Esophagus (tissue), 2 donors: ENCODE measurements at regions not wholly inside any gene's neighbourhood (a gene's known extent, or its start where the extent isn't known, plus 50 kb on each side); places are given as distances from the start of the nearest gene placed in this dataset.
"Not testable (repeated sequence)": the region's sequence is repeated elsewhere in the genome, so short reads cannot be mapped to it uniquely, and the experiment has no call there.

Source experiments
- H3K27ac ChIP-seq, 2 donors: one replicate each; pipeline ENCODE4 v1.5.1; 2013; ENCODE audit warnings: low read depth in 2 of 2, mild to moderate bottlenecking in 2 of 2, inconsistent platforms in 1 of 2, low read length in 1 of 2, moderate library complexity in 1 of 2
- H3K27me3 ChIP-seq, 2 donors: one replicate each; pipeline ENCODE4 v1.6.1; 2013; ENCODE audit warnings: low read length in 2 of 2, control low read depth in 1 of 2, mild to moderate bottlenecking in 1 of 2; ENCODE audit not compliant: insufficient read depth in 2 of 2, control insufficient read depth in 1 of 2
- H3K36me3 ChIP-seq, 2 donors: one replicate each; pipeline ENCODE4 v1.6.1; 2013; ENCODE audit warnings: low read length in 1 of 2; ENCODE audit not compliant: control insufficient read depth in 2 of 2, insufficient read depth in 2 of 2
- H3K4me1 ChIP-seq, 2 donors: one replicate each; pipeline ENCODE4 v1.6.1; 2013; ENCODE audit warnings: low read length in 1 of 2; ENCODE audit not compliant: control insufficient read depth in 2 of 2, insufficient read depth in 2 of 2
- H3K4me3 ChIP-seq, 2 donors: one replicate each; pipeline ENCODE4 v1.5.1; 2013; ENCODE audit warnings: low read length in 2 of 2, mild to moderate bottlenecking in 2 of 2, low read depth in 1 of 2, moderate library complexity in 1 of 2
- H3K9me3 ChIP-seq, 2 donors: one replicate each; pipeline ENCODE4 v1.6.1; 2013; ENCODE audit warnings: mild to moderate bottlenecking in 2 of 2, low read depth in 1 of 2, low read length in 1 of 2, moderate library complexity in 1 of 2; ENCODE audit not compliant: control insufficient read depth in 2 of 2, insufficient read depth in 1 of 2
- WGBS, 2 donors: extraction: QIAGEN DNeasy Blood & Tissue Kit; methylation state at CpG; one replicate each; pipeline ENCODE4 v1.1.7; 2013; 5-methylcytosine and 5-hydroxymethylcytosine counted together
- donor health status: healthy with polysubstance abuse.
- donor health status: Bipolar disorder and iron deficiency.

- not testable (repeated sequence) for H3K4me3 ChIP-seq, H3K9me3 ChIP-seq, H3K27me3 ChIP-seq, H3K27ac ChIP-seq, H3K4me1 ChIP-seq, H3K36me3 ChIP-seq
Observed at GRCh38 chr14:85077716-85078115, 452.2 kb upstream of the FLRT2 start.

DNA sequence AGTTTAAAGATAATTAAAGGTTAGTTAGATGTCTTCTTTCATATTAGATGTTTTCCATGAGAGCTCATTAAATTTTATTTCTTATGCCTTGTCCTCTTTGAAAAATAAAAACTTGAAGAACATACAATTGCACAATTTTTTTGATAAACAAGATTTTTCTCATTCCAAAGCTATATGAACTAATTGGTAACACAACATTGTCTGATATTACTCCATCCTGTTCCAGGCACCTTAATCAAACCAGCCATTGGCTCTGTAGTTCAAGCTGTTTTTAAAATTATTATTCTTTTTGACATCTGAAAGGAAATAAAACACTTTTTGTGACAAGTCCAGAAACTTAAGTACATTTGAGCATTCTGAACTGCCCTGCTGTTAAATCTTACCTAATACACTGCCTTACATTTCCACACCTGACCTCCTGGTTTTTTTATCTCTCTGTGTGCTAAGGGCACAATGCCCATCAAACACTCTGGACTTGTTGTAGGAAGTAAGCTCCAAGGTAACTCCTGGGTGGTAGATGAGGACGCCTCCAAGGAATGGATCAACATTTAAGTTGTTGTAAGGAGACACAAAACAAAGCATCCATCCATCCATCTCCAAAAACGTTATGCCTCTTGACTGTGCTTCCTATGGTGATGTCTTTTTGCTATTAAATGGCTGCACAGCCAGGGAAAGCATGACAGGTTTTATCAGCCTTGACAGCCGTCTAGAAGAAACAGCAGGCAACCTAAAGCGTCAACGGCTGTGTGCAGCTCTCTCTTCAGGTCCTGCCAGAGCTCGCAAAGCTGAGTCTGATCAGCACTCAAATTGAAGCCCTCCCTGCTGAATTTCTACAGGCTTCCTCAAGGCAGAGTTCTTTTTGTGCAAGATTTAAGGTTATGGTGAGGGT lies 449.9 kb upstream of the FLRT2 start:
- no peaks in the 10 kb centered on the region for H3K9me3 ChIP-seq
- no peak overlapping the region for H3K27ac ChIP-seq
- H3K4me3 ChIP-seq: no peak overlapping the region
- no peaks in the 10 kb centered on the region for H3K36me3 ChIP-seq
- H3K4me1 ChIP-seq: no peaks in the 10 kb centered on the region
- WGBS, 2 donors: 63 to 64% methylated on average over 6 of the region's 6 CpGs
- no peaks in the 10 kb centered on the region for H3K27me3 ChIP-seq

- H3K27me3 ChIP-seq: no peaks in the 10 kb centered on the region
- H3K27ac ChIP-seq: no peak overlapping the region
- 54 to 69% methylated on average over 1 of the region's 1 CpG for WGBS, 2 donors
- H3K36me3 ChIP-seq: no peaks in the 10 kb centered on the region
- no peak overlapping the region for H3K4me3 ChIP-seq
- H3K4me1 ChIP-seq: no peaks in the 10 kb centered on the region
- no peaks in the 10 kb centered on the region for H3K9me3 ChIP-seq
Observed at GRCh38 chr14:85084344-85084743, 445.6 kb upstream of the FLRT2 start.

DNA sequence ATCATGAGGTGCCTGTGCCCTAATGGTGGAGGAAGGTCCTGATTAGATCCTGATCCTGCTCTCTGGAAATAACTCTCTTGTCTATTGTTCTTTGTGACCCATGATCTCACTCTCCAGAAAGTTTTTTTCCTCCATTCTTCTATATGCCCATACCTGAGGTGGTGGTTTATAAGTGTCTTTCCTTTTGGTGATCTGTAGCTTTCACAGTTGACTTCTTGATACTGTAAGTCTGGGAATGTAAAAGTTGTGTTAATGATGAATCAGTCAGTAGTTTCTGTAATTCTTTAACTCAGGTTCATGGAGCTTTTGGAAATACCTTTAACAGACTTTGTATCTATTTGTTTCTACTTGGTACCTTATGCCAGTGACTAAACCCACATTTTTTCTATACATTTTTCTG lies 444.0 kb upstream of the FLRT2 start:
- H3K36me3 ChIP-seq: no peaks in the 10 kb centered on the region
- no peaks in the 10 kb centered on the region for H3K9me3 ChIP-seq
- H3K27me3 ChIP-seq: no peaks in the 10 kb centered on the region
- H3K4me1 ChIP-seq: no peaks in the 10 kb centered on the region
- no peak overlapping the region for H3K27ac ChIP-seq
- no peak overlapping the region for H3K4me3 ChIP-seq

GRCh38 chr14:85087201-85087600 lies 442.7 kb upstream of the FLRT2 start:
- H3K4me3 ChIP-seq: no peak overlapping the region
- no peaks in the 10 kb centered on the region for H3K9me3 ChIP-seq
- no peaks in the 10 kb centered on the region for H3K4me1 ChIP-seq
- no peak overlapping the region for H3K27ac ChIP-seq
- H3K27me3 ChIP-seq: no peaks in the 10 kb centered on the region
- no peaks in the 10 kb centered on the region for H3K36me3 ChIP-seq
- 58 to 69% methylated on average over 2 of the region's 2 CpGs for WGBS, 2 donors

DNA sequence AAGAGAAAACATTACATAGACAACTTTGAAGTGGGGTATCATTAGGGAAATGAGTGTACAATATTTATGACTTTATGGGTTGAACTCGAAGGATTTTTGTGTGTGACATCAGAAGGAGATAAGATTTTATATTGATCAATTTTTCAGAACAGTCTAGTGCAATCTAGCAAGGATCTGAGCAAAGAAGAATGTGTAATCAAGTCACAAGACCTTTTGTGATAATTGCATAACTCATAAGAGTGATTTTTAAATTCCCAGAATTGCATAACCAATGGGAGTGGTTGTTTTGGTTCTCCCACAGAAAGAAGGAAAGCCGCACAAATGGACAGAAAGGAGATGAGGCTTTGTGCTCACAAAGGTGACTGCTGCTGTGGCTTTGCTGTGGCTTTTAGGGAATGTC lies 441.8 kb upstream of the FLRT2 start:
- 66 to 72% methylated on average over 2 of the region's 2 CpGs for WGBS, 2 donors
- H3K9me3 ChIP-seq: no peaks in the 10 kb centered on the region
- no peaks in the 10 kb centered on the region for H3K27me3 ChIP-seq
- no peaks in the 10 kb centered on the region for H3K4me1 ChIP-seq
- H3K27ac ChIP-seq: no peak overlapping the region
- H3K4me3 ChIP-seq: no peak overlapping the region
- H3K36me3 ChIP-seq: no peaks in the 10 kb centered on the region

DNA sequence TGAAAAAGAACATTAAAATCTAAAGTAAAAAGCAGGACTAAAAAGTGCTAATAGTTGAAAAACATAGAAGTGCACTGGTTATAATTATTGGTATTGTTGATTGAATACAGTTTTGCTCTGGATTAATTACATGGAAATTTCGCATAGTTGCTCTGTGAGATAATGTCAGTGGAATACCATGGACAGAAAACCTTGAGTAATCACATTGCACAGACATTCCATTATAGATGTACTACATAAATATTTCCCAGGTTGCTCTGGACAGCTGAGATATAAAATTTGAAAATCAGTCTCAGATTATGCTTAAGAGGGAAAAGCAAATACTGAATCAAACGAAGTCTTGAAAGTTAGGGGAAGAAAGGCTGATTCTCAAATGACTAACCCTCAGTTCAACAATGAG lies 439.3 kb upstream of the FLRT2 start:
- no peak overlapping the region for H3K27ac ChIP-seq
- no peak overlapping the region for H3K4me3 ChIP-seq
- 67 to 73% methylated on average over 2 of the region's 2 CpGs for WGBS, 2 donors
- H3K36me3 ChIP-seq: no peaks in the 10 kb centered on the region
- no peaks in the 10 kb centered on the region for H3K9me3 ChIP-seq
- no peaks in the 10 kb centered on the region for H3K4me1 ChIP-seq
- no peaks in the 10 kb centered on the region for H3K27me3 ChIP-seq

DNA sequence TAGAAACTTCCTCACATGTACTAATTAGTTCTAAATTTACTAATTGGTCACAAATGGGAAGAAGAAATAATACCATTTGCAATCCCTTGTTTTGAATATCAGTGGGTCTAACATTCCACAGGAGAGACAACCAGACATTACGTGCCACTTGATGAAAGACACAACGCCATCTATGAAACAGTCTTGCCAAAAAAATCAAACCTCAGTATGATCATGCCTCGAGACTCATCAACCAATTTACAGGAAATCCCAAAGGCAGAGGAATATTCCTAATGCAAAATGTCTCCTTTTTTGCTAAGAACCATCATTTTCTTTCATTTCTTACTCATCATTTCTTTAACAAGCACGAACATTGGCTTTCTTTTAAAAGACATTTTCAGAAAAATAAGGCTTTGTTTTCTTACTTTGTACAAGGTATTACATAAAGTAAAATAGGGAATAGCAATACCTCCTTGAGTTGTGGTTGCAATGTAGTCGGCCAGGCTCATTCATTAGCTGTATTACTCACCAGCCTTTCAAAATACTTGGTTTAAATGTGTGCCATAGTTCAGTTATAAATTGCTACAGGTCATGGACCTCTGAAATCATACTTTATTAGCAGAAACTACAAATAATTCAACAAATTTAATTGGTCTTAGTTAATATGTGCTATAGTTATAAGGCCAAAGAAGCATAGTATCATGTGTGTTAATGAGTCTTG lies 436.2 kb upstream of the FLRT2 start:
- H3K4me3 ChIP-seq: no peak overlapping the region
- H3K36me3 ChIP-seq: no peaks in the 10 kb centered on the region
- H3K9me3 ChIP-seq: no peaks in the 10 kb centered on the region
- no peaks in the 10 kb centered on the region for H3K27me3 ChIP-seq
- H3K4me1 ChIP-seq: no peaks in the 10 kb centered on the region
- H3K27ac ChIP-seq: no peak overlapping the region
- WGBS, 2 donors: 82 to 84% methylated on average over 5 of the region's 5 CpGs

DNA sequence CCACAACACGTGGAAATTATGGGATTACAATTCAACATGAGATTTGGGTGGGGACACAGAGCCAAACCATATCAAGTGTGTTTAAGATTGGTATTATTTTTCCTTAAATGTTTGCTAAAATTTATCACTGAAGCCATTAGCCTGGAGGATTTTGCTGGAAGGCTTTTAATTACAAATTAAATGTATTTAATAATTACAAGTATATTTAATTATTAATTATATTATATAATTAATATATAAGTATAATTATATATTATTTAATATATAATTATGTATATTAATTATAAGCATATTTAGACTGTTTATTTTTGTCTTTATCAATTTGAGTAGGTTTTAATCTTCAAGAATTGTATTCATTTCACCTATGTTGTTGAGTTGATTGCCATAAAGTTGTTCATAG lies 427.4 kb upstream of the FLRT2 start:
- no peaks in the 10 kb centered on the region for H3K27me3 ChIP-seq
- H3K4me3 ChIP-seq: no peak overlapping the region
- no peaks in the 10 kb centered on the region for H3K9me3 ChIP-seq
- H3K4me1 ChIP-seq: no peaks in the 10 kb centered on the region
- no peak overlapping the region for H3K27ac ChIP-seq
- WGBS, 2 donors: 67 to 85% methylated on average over 1 of the region's 1 CpG
- H3K36me3 ChIP-seq: no peaks in the 10 kb centered on the region

GRCh38 chr14:85106506-85106905 lies 423.4 kb upstream of the FLRT2 start:
- Histone ChIP-seq H3K27ac (no peak overlapping the region), H3K9me3 (no peaks in the 10 kb centered on the region), H3K27me3 (no peaks in the 10 kb centered on the region), H3K36me3 (no peaks in the 10 kb centered on the region), H3K4me3 (no peak overlapping the region), H3K4me1 (no peaks in the 10 kb centered on the region)
- 80 to 86% methylated on average over 2 of the region's 2 CpGs for WGBS, 2 donors
